ENCODE measurements at regions not wholly inside any gene's neighbourhood (a gene's known extent, or its start where the extent isn't known, plus 50 kb on each side); places are given as distances from the start of the nearest gene placed in this dataset.
"Not testable (repeated sequence)": the region's sequence is repeated elsewhere in the genome, so short reads cannot be mapped to it uniquely, and the experiment has no call there.

DNA sequence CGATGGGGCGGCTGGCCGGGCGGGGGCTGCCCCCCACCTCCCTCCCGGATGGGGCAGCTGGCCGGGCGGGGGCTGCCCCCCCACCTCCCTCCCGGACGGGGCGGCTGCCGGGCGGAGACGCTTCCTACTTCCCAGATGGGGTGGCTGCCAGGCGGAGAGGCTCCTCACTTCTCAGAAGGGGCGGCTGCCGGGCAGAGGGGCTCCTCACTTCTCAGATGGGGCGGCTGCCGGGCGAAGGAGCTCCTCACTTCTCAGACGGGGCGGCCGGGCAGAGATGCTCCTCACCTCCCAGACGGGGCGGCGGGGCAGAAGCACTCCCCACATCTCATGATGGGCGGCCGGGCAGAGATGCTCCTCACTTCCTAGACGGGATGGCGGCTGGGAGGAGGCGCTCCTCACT is 138.2 kb upstream of the ZNF91 start:
- DNase-seq, result not testable (repeated sequence)

DNA sequence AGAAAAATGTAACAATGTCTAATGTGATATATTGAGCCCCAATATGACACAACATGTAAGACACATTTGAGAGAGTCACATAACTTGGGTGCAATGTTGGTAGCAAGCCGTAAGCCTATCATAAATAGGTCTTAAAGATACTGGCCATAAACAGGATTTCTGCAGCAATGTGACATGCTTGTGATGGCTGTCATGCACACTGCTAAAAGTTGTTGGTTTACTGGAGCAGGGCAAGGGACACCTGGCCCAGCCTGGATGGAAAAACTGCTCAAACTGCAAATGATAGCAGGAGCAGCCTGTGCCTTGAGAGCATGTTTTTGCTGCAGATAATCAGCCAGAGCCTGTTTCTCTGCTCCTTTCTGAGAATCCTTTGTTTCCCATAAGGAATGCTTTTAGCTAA is 136.7 kb upstream of the ZNF91 start:
- no peak for DNase-seq

DNA sequence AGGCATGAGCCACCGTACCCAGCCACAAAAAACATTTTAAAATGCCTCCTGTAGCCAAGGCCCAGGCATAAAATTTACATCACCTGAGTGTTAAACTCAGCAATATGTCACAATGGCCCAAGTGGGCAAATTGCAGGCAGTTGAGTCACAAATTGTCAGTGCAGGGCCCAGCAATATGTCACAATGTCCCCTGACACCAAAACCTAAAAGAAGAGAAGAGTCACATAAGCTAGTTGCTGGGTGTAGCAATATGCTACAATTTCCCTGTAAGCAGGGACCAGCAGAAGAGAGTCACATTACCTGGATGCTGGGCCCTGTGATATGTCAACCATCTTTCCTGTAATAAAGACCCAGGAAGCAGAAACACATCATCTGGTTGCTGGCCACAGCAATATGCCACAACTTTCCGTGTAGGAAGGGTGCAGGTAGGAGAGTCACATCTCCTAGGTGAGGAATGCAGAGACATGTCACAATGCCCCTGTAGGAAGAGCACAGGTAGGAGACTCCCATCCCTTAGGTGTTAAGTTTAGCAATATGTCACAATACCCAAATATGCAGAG is 136.0 kb upstream of the ZNF91 start:
- DNase-seq, result no peak

DNA sequence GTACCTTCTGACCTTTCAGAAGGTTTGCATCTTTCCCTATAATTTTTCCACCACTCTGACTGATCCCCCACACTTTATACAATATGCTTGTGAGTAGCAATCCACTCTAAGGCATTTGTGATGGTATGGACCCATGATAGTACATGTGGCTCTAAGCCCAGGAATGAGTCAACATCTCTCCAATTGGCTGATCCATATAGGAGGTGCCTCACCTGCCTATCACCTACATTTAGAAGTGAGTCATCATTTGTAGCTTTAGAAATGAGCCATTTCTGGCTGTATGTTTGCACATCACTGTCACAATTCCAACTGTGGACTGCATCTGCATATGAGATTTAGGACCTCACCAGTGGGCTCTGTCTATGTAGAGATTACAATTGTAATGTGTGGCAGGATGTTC is 133.1 kb upstream of the ZNF91 start:
- no peak for DNase-seq

DNA sequence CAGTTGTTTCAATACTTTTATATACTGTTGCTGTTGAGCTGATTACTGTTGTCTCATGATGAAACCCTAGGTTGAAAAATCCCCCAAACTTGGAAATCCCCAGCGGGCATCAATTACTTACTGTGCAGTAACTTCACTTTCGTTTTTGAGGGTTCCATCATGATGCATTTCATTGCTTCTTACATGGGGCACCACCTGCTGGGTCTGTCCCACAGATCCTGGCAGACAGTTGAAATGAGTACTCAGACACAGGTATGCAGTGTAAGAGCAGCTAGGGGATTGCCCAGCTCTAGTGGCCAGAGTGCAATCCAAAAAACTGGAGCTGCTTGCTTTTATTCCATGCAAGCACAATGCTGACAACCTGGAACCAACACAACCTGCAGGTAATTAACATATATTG is 132.5 kb upstream of the ZNF91 start:
- no peak for DNase-seq

DNA sequence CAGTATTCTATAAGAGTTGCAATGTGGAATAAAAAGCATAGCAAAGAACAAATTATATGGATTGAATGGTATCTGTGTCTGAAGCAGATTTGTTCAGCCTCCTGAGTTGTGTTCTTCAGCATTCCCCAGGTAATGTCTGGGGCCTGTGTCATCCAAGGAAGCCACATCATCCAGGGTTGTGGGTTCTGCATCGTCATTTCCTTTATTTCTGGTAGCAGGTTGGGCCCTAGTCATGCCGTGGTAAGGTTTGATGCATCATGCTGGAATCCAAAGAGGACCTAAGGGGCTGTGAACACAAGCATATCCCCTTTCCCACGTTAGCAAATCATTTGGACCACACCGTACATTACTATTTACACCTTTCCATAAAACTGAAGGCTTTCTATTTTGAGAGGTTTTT is 131.0 kb upstream of the ZNF91 start:
- DNase-seq, result no peak

DNA sequence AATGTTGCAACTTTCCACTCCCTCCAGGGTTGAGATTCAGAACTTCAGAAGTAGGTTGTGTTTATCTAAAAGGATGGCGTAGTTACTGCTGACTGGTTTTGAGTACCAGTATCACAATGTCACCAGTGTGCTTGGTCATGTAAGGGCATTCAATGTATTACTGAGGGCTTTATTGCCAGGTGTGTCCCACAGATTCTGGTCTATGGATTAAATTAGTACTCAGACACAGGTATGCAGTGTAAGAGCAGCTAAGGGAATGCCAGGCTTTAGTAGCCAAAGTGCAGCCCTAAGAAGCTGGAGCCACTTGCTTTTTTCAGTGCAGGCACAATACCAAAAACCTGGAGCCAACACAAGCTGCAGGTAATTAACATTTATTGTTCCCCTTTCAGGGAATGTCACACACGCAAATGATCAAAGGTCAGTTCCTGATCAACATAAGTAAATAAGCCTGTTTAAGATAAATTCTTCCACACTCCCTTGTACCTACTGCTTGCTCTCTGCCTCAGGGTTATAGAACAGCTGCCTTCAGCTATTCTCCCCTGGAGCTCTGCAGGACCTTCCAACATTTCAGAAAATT is 130.1 kb upstream of the ZNF91 start:
- DNase-seq, result no peak

DNA sequence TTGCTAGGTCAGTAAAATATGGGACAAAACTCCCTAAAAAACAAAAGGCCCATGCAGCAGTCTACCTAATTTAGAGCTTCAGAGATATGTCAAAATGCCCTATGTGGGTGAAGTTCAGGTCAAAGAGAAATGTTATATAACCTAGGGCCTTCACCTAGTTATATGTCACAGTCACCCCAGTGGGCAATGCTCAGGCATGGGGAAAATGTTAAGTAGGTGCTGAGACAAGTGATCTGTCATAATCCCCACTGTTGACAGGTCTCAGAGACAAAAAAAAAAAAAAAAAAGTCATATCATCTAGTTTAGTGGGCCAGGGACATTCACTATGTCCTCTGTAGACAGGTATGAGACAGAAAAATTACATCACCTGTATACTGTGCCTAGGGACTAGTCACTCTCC is 128.6 kb upstream of the ZNF91 start:
- no peak for DNase-seq

DNA sequence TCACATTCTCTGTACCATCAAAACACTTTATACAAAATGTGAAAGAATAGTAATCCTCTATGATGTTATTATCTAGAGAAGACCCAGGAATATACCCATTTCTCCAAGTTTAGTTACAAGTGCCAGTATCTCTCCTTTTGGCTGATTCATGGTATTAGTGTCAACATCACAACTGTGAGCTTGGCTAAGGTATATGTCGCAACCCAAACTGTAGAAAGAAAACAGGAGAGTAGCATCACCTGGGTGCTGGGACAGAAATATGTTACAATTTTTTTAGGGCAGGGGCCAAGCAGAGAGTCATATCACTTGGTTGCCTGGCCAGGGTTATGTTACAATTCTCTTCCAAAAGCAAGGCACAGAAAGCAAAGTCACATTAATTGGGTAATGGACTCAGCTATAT is 127.2 kb upstream of the ZNF91 start:
- no peak for DNase-seq

DNA sequence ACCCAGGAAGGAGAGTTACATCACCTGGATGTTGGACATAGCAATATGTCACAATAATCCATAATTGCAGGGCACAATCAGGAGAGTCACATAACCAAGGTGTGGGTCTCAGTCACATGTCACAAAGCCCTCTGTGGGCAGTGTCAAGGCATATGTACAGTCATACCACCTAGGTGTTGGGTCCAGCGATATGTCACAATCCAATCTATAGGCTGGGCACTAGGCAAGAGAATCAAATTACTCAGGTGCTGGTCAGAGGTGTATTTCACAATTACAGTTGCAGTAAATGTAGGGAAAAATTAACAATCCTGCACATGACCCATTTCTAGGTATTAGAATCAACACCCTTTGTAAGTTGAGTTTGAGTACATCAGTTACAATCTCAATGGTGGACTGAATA is 126.2 kb upstream of the ZNF91 start:
- no peak for DNase-seq

DNA sequence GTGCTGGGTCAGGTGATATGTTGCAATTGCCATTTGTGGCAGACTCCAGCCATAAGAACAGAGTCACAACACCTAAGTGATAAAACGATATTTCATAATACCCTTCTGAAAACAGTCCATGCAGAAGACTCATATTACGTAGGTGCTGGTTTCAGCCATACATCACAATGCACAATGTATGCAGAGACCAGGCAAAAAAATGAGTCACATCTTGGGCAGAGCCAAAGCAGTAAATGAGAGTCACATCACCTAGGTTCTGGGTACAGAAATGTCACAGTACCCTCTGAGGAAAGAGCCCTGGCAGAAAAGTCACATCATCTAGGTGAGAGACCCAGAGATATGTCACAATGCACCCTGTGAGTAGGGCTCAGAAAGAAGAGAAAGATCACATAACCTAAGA is 125.2 kb upstream of the ZNF91 start:
- no peak for DNase-seq

DNA sequence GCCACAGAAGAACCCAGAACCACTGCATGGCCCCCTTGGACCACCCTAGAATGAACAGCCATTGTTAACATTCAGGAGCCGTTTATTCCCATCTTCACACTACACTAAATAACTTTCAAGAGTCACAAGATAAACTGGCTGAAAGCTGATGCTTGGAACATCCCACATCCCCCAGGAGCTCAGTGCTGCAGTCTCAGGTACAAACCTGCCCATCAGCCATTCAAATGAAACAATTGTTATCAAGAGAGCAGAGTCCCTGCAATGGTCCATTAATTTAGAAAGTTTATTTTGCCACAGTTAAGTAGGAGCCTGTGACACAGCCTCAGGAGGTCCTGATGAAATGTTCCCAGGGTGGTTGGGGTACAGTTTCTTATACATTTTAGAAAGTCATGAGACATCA is 123.8 kb upstream of the ZNF91 start:
- DNase-seq, result no peak

DNA sequence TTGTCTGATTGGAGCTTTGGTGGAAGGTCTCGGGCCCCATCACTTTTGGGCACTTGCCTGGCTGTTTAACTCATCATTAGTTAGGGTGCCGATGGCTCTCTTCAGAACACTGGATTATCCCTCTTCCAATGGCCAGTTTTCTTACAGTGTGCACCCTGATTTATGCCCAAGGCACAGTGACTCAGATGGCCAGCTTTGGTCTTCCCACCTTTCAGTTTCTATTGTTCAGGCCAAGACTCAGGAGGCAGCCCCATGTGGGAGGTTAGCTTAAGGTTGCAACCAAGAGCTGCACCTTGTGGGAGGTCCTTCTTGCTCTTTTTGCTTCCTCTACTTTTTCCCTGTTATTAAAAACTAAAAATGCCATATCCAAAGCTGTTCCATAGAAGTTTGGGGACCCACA is 121.0 kb upstream of the ZNF91 start:
- DNase-seq, result no peak

DNA sequence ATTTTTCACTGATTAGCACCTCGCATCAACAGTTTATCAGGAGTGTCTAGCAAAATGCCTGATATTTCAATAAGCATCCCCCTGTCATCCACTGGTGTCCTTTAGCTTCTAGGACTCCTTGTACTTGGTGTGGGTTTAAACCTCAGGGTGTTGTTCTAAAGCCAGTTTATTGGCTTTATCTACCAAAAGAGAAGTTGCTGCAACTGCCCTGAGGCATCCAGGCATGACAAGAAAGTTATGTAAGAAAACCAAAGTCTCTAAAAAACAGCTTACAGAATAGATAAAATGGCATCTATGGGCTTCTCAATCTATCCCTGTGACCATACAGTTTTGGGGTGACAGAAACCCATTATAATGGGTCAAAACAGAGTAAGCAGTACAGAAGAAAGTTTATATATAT is 120.3 kb upstream of the ZNF91 start:
- no peak for DNase-seq

DNA sequence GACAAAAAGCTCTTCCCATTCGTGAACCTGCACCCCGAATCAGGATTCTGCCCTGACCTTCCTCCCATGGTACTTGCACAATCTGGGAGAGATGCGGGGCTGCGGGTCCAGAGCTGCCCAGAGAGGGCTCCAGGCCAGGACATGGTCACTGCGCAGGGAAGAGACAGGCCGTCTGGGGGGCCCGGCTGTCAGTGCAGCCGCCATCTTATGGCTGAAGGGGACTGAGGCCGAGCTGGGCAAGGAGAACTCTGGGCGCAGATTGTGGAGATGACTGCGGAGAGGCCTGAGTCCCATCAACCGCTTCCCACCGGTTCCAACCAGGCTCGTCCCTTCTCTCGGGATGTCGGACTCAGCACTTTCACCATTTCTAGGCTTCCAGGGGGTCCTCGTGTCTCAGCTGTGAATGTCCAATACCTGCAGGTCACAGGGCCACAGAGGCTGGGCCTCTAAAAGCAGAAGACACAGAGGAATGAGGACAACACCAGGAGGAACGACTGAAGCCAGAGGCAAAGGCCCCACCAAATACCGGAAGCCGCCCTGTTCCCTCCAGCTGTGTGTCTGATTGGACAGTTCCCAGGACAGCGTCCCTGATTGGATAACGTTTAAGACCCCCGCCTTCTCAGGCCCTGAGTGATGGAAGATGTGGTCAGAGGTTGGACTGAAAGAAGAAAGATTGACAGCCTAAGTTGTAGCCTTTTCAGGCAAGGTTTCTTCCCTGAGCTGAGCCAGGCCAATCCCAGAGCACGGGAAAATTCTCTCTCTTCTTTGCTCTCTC is 117.1 kb upstream of the ZNF91 start:
- DNase-seq, result no peak

DNA sequence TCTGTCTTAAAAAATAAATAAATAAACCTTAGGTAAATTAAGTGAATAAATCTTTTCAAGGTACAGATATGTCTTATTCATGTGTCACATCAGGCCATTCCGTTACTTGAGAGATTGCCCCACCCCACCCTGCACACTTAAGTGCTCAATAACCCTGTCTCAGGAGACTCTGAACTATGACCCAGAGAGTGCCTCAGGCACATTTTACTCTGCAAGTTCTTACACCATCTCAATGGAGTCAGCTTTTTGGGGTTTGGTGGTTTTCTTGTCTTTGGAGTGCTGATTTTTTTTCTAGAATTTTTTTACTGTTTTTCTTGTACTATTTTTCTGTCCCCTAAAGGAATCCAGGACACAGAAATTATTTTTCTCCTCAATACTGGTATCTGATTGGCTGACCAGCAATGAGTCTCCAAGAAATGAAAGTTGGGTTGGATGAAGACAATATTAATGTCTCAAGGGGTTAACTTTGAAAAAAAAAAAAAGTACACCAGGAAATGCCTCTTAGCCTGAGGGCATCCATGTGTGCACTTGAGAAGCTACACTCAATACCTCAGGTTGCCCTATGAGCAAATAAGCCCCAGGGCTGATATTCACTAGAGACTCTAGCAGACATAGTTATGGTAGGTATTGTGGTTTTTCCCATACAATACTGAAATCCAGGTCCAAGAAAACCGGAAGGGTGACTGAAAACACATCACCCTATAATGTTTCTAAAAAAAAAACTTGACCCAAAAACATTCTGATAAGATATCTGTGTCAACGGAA is 114.6 kb upstream of the ZNF91 start:
- no peak for DNase-seq

DNA sequence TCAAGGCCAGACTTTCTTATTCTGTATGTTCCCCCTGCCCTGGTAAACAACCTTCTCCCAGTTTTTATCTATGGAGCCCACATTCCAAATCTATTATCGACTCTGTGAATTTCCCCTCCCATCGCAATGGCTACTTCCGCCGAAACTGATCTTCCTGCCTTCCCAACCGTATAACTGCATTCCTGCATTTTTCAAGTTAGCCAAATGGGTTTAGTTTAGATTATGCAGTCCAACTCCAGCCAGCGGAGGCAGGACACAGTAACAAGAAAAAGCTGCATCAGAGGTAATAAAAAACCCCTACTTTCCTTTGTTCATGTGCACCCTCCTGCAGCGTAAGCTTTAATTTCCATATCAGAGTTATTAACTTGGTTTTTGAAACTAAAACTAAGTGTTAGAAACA is 112.2 kb upstream of the ZNF91 start:
- DNase-seq, result no peak

DNA sequence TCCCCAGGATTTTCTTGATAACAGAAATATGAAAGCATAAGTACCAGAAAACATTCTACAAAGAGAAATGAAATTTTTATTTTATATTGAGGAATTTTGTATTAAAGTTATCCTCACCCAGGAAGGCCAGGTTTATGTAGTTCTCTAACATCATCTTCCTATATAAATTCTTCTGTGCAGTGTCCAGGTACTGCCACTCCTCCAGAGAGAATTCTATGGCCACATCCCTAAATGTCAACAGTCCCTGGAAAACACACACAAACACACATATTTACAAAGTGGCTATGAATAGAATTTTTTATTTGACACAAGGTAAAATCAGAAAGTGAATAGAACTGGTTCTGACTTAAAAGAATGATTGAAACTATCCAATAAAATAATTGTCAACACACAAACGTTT is 110.5 kb upstream of the ZNF91 start:
- DNase-seq, result no peak

DNA sequence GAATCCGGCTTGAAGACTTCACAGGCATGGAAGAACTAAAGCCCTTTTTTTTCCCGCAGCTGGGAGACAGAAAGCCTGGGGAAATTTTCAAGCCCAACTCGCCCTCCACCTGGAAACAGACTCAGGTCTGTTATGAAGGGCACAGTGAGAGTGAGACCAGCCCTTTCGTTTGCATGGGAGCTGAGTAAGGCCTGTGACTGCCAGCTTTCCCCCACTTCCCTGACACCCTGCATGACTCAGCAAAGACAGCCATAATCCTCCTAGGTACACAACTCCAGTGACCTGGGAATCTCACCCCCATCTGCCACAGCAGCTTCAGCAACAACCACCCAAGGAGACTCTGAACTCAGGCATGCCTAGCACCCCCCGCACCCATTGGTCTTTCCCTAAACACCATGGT is 87.6 kb upstream of the ZNF91 start:
- DNase-seq, result no peak

DNA sequence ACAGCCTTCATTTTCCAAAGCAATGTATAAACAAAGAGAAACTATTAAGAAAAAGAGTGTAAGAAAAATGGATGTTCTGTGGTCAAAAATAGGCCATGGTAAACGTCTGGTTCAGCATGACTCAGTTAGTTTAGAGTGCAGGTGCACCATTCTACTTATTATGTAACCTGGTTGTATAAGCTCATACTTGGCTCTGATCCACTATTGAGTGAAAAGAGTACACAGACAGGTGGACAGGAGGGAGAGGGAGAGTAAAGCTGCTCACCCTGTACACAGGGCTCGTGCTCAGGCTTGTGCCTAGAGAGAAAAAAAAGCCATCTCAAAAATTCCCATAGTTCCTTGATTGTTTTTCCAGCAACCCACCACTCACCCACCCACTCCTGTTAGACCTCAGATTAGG is 85.8 kb upstream of the ZNF91 start:
- DNase-seq, result no peak

DNA sequence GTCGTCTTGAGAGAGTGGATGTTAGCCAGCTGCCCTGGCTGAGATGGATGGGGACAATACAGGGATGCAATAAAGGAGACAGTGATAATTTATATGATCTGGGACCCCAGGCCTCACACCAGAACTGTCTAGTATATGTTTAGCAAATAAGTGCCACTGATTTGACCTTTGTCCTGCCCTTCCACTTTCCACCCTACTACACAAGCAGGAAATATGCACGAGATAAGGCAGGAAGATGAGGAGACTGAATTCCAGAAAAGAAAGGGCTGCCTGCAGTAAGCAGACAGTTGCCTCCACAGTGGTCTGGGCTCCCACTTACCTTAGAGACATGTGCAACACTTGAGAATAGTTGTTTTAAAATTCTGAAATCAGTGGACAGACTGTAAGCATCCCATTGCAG is 80.2 kb upstream of the ZNF91 start:
- DNase-seq, result no peak

DNA sequence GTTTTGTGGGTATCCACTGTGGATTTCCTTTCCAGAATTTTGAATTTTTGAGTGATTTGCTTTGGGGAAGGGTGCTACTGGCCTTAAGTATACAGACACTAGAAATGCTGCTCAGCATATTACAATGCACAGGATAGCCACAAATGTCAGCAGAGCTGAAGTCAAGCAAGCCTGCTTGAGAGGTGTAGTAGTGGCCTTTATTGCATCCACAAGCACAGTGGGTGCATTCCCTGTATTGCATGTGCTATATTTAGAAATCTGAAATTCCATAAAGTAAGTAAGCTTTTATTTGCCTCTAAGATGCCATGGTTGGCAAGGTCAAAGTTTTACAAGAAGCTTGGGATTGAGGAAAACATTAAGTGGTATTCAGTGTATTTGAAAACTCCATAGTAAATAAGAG is 79.5 kb upstream of the ZNF91 start:
- no peak for DNase-seq

DNA sequence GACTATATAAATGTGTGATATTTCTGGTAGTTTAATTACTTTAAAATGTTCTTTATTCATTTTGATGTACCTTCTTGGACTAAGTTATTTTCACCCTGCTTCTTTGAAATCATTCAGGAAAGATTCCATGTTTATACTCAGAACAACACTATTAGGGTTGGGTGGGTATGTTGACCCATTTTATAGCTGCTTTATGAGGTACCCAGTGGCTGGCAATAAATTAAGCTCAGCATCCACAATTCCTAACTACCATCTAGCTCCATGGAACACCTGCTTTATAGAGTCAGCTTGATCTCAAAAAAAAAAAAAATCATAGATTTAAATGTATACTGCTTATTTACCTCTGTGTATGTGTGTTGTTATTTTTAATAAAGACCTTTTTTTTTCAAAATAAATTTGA is 78.9 kb upstream of the ZNF91 start:
- no peak for DNase-seq

DNA sequence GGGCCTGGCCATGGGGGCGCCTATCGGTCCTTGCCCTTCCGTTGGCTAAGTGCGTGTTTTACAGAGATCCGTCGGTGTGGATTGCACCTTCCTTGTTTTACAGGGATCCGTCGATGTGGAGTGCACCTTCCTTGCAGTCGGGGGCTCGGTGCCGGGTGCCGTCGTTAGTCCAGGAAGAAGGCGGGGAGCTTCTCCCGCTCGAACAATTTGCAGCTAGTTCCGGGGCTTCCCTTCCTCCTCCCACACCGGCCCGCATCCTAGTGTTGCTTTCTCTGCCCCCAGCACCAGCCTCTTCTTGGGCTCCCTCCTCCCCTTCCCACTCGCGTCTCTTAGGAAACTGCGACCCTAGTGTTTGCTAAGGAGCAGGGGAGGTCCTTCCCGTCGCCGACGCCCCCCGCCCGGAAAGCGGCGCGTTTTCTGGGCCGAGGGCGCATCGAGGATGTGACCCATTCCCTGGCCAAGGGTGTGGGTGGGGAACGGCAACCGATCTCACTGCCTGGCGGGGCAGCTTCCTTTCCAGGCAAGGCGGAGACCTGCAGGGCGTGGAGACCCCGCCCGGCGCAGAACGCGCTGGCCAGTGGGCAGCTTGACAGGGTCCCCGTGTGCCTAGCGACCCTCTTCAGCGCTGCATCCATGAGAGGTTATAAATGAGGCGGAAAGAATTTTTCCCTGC is 75.7 kb upstream of the ZNF91 start:
- no peak for DNase-seq

Measured in SW 1271 (cell line).